ENCODE measurements at regions not wholly inside any gene's neighbourhood (a gene's known extent, or its start where the extent isn't known, plus 50 kb on each side); places are given as distances from the start of the nearest gene placed in this dataset.

DNA sequence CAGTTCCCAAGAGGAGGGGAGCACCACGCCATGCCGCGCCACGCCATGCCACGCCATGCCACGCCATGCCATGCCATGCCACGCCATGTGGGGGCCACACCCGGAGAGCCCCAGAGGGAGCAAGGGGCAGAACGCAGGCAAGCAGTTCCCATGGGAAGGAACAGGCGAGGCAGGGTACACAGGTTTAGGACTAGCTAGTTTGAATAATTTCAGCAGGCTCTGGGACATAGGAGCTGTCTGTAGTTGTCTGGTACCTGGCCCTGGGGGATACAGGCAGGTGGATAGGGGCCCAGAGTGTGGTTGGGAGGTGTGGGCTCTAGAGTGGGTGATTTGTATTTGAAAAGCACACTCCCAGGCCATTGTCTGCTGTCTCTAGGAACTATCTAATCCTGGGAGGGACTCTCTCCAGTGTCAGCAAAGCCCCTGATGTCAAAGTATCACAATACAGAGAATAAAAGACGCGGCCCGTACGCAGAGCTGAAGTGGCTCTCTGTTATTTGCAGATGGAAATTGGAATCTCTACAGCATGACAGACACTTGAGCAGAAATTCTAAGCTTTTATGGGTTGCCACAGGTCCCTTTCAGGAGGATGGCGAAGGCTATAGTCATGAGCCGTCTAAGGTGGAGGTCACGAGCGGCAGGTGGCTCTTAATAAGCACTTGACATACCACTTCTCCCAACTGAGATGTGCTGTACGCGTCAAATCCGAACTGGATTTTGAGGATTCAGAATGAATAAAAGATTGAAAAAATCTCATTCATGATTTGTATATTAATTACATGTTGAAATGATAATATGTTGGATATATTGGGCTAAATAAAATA, 220.8 kb upstream of the TNRC6C start:
- DNase-seq: no peak

DNA sequence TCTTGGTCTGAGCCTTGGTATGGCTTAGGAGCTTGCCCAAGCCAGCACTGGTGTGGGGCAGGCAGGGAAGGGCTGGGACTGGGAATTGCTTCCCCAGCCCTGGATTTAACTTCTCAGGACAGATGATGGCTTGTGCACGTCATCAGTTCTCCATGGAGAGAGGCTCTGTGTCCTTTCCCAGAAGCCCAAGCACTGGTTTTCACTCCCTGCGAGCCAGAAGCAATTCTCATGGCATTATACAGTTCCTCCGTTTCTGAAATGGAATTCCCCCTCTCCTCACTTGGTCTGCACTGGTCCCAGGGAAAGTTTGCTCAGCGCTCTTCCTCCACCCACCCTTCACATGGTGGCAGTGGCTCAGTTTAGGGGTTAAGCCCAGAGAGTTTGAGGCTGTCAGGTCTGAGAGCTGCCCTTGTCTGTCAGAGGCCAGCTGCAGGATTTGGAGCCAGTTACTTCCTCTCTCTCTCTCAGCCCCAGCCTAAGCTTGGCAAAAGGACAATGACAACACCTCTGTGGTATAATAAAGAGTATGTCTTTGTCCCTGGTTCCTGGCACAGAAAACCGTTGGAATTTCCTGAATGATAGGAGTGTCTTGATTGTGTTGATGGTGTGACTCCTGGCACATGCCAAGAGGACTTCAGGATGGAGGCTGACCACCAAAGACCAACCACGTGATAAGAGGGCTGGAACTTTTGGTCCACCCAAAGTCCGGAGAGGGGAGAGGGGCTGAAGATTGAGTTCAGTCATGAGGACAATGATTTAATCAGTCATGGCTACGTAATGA, 219.6 kb upstream of the TNRC6C start:
- no peak for DNase-seq

DNA sequence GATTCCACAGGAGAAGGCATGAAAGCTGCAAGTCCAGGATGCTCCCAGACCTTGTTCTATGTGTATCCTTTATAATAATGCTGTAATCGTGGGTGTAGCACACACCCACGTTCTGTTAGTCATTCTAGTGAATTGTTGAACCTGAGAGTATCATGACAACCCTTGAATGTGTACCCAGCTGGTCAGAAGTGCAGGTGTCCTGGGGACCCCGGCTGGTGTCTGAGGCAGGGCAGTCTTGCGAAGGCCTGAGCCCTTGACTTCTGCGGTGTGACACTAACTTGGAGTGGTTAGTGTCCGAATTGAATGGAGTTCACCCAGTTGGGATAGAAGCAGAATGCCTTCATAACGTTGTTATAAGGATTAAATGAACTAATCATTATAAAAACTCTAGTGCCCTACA, 218.0 kb upstream of the TNRC6C start:
- no peak for DNase-seq

DNA sequence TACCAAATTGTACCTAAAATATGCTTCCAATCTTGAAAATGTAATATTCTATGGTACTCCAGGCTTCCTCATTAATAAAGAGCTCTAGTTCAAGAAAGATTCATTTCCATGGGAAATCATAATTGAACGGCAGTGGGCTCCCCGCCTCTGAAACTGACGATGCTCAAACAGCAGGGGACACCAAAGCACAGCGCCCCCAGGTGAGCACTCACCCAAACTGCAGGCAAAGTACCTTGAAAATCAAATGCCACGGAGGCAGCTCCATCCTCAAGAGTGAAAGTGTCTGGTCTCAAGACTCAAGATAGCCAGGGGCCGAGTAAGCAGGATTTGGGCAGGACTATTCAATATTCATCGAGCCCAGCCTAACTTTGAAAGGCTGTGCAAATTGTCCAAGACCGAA, 217.4 kb upstream of the TNRC6C start:
- no peak for DNase-seq

DNA sequence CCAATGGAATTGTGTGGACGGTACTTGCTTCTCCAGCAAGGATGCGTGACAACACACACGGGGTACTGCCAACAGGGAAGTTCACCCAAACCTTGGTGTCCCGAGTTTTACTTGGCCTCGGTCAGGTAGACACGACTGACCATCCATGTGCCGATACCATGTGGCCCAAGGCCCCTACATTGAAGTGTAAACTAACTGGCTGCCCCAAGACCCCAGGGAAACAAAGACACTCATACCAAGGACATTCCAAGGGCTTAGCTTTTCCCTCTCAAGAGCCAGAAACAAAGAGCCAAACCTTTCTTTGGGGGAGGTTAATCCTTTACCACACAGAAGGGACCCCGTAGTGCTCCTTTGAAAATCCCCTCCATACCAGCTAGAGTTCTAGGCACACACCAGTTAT, 215.9 kb upstream of the TNRC6C start:
- no peak for DNase-seq

DNA sequence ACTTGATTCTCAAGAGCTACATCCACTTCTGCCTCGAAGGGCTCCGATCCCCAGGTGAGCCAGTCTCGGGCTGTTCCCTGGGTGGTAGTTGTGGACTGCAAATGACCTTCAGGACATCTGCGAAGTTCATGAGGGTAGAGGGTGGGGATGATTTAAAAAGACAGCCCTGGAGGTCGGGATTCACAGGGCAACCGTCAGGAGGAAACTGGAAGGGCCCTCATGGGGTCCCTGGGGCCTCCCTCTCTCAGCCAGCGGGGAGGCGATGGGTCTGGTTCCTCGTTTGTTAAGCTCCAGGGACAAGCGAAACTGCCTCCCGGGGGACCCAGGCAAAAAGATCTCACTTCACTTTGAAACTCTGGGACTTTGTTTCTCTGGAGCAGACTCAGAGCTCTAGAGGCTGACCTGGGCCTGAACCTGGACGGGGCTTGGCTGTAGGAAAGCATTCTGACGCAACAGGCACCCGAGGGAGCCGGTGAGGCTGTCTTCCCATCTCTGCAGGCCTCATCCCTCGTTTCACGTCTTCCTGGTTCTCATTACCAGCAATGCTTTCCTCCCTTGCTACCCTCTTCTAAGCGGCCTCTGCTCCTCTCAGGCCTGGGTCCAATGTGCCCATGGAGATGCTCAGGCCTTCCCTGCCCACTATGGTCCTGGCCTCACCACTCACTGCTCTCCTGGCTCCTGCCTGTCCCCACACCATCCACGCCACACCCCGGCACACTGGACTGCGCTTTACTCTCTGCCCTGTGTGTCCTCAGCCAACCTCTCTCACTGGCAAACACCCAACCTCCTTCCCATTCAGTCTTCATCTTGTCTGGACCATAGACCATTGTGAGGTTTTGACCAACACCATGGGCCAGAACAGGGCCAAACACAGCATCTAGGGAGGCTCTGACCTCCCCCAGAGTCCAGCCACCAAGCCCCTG, 214.2 kb upstream of the TNRC6C start:
- no peak for DNase-seq

DNA sequence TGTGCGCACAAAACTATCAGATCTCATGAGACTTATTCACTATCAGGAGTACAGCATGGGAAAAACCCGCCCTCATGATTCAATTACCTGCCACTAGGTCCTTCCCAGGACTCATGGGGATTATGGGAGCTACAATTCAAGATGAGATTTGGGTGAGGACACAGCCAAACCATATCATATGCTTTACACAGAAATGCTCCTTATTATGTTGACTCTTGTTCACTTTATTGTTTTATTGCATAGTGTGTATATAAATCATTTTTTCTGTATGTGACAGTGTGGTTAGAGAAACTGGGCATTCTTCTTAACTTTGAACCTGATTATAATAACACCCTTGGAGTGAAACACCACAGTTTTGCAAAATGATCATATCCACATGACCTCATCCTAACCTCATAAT, 212.8 kb upstream of the TNRC6C start:
- no peak for DNase-seq

DNA sequence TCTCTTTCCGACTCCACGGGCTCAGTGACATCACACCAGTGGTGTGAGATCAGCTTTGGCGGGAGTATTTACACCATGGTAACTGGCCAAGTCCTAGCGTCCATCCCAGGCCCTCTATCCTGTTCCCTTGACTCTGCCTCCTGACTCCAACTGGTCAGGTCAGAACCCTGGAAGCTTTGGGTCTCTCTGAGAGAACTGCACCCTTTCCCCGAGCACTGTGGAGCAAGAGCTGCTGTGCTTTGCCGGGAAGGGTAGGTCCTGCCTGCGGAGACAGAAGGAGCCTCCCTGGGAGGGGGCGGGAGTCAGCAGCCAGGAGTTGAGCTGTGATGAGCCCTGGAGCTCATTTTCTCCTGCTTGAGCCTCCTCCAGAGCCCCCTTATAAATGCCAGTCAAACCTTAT, 212.1 kb upstream of the TNRC6C start:
- no peak for DNase-seq

DNA sequence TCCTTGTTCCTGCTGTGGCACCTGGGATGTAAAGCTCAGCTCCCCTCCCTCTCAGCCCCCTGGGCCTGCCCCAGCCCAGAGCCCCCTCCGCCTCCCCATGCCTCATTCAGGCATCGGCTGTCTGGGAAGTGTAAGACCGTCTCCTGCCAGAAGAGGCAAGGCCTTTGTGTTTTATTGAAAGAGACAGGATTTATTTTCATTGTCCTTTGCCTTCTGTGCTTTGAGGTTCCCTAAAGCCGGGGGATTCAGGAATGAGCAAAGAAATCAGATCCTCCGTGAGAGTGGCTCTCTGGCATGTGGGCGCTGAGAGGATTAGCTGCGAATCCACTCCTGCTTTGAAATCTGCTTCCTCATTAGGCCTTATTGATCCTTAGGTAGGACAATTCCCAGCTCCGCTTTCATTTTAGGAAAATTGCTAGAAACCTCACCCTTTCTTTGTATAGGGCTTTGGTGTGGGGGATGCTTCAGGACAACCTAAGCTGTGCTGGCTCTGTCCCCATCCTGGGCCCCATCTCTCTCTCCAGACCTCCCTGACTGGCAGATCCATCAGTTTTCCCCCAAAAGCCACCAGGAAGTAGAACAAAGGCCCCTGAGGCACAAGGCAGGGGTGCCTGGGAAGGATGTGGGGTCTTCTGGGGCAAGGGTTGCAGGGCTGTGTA, 211.5 kb upstream of the TNRC6C start:
- no peak for DNase-seq

DNA sequence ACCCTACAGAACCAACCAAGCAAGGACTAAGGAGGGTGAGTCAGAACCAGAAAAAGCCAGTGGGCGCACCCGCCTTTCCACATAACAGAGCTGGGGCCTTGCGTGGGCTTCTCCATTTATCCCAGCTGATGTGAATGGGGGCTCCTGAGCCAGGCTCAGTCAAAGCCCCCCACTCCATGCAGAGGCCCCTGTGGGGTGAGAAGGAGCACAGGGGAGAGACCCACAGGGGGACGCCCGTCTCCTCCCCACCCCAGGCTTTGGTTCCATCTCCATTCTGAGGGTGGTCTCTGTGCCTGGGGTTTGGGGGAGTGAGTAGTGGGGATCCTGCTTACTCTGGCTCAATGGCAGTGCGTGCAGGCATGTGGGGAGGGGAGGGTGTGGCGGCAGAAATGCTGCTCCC, 210.1 kb upstream of the TNRC6C start:
- DNase-seq: no peak

DNA sequence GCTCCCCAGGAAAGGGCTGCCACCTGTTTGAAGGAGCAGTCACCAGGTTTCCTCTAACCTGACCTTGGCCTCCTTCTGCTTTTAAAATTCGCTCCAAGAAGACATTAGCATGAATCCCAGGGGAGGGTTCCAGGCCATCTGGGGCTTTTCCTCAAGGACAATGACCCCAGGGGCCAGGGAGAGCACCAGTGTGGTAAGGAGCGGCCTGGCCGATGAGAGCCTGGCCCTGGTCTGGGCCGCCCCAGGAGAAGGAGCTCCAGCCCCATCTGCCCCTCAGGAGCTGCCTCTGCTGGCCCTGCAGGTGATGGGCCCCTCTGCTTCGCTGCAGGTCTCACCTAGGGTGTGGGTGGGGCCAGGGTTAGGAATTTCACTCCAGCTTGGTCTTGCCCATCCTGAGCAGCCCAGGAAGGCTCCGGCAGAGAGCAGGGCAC, 209.2 kb upstream of the TNRC6C start:
- DNase-seq: no peak

DNA sequence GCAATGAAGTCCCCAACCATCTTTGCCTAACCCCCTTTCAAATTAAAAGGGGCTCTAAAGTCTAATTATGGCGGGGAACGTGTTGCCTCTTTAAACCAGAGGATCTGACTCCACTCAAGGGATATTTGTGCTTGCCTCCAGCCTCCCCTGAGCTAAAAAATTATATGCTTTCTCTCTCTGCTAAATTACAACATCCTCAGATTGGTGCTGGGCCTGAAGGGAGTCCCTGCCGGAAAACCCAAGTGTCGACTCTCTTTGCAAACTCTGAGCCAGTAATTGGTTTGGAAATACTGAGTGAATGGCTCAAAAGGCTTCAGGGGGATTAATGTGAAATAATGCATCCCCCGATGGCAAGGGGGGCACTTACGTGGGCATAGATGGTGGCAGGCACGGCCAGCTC, 208.5 kb upstream of the TNRC6C start:
- DNase-seq: no peak

DNA sequence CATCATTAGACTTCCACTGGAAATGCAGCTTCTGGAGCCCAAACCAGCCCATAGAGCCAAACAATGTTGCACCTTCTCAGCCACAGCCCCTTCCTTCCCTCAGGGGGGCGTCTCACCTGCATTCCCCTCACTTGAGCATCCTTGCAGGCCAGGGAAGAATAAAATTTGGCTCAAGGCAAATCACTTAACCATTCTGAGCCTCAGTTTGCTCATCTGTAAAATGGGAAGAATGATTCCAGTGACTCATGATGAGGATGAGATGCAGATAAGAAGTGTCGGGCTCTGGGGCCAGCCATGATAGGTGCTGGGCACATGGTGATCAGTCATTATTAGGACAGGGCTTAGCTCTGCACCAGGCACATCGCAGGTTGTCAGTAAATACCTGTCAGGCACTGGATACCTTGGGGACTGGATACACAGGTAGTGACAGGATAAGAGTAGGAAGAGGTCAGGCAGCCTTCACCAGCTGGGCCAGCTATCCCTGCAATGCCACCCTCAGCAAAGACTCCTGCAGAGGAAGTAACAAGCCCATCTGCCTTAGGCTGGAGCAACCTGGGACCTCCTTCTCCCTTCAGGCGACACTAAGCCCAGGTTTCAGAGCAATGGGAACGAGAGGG, 208.0 kb upstream of the TNRC6C start:
- DNase-seq: no peak

DNA sequence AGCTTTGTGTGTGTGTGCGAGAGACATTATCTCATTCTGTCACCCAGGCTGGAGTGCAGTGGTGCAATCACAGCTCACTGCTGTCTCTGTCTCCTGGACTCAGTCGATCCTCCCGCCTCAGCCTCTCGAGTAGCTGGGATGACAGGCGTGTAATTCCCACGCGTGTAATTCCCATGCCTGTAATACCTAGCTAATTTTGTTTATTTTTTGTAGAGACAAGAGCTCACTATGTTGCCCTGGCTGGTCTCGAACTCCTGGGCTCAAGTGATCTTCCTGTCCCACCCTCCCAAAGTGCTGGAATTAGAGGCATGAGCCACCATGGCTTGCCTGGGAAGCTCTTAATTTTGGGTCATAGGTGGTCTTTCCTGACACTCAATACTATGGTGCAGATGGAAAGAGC, 205.3 kb upstream of the TNRC6C start:
- no peak for DNase-seq

DNA sequence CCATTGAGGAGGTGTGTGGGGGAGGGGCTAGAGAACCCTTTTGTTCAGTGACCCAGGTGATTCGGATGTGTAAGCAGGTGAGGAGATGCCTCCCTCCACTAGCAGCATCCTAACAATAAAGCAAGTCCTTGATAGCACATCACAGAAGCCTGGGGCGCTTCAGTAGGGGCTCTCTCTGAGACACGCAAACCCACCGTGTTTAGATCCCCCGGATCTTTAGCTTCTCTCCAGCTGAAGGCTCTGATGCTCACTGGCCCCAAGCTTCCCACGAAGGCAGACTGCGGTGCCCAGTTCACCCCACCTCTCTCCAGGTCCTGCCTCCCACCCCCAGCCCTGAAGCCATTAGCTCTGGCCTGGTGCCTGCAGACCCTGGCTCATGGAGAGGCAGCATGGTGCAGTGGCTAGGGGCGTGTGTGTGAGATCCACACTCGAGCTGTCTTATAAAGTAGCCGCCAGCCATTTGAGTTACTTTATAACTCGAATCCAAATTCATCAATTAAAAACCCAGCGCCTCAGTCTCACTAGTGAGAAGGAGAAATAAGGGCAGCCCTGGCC, 204.7 kb upstream of the TNRC6C start:
- DNase-seq: no peak

DNA sequence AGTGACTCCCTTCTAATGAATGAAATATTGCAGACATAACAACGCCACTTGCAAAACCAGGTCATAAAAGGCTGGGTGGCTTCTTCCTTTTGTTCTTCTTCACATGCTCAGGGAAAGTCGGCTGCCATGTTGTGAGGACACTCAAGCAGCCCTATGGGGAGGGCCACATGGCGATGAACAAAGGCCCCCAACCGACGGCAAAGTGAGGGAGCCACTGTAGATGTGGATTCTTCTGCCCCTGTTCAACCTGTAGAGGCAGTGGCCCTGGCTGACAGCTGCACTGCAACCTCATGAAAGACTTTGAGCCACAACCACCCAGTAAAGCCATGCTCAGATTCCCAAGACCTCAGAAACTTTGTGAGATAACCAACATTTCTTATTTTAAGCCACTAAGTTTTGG, 203.5 kb upstream of the TNRC6C start:
- DNase-seq: no peak

DNA sequence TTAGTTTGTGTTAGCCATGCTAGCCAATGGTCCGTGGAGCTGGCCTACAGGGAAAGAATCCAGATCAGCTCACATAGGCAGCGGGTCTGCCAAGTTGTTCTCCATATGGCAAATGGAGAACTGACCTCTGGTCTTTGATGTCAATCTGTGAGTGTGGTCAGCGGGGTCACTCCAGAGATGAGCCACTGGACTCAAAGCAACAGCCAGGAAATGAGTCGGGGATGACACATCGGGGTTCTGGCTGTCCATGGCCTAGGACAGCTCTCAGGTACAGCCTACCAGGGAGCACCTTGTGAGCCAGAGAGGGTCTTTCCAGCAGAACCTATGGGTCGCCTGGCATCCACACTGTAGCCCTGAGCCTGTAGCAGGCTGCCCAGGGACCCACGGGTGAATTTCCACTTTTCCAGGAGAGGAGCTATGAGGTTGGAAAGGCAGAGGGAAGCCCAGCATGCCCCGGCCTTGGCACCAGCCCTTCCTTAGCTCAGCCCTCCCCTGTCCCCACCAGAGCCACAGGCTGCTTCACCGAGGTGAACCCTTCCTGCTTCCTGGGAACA, 203.0 kb upstream of the TNRC6C start:
- no peak for DNase-seq

DNA sequence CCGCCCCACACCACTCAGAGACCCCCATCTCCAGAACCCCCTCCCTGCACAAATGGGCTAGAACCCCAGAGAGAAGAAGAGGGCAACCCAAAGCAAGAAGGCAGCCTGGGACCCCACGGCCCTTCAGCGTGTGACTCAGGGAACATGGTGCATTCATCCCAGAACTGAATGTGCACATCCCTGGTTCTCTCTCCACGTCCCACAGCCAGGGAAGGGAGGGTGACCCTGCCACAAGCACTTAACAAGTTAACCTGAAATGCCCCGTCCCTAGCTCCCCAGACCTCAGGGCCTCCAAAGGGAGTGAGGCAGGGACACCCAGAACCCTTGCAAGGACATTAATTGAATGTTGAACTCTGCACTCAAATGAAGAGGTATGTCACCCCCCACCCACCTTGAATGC, 202.5 kb upstream of the TNRC6C start:
- no peak for DNase-seq

DNA sequence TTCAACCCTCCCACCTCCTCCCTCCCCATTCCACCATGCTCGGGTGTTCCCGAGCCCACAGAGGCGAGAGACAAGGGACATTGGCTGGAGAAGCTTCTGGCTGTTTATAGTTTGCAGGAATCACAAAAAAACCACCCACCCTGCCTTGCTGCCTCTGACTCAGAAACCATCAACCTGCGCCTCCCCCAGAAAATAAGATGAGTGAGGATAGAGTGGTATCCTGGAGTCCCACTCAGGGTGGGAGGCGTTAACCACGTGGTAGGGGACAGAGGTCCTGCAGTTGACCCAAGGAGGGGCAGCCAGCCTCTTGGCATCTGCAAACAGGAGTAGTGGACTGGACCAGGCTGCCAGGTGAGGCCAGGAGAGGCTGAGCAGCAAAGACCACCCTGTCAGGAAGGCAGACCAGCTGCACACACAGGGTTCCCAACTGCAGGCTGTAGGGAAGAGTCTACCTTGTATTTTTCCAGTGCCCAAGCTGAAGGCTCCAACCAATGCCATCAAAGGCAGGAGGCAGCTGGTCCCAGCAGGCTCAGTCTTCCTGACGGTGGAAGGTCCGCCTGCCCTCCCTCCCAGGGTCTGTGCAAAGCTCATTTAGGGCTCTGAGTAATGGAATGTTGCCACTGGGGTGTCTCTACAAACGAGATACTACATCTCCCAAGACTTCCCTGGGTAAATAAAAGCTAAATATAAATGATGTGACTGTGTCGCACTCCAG, 201.5 kb upstream of the TNRC6C start:
- no peak for DNase-seq

DNA sequence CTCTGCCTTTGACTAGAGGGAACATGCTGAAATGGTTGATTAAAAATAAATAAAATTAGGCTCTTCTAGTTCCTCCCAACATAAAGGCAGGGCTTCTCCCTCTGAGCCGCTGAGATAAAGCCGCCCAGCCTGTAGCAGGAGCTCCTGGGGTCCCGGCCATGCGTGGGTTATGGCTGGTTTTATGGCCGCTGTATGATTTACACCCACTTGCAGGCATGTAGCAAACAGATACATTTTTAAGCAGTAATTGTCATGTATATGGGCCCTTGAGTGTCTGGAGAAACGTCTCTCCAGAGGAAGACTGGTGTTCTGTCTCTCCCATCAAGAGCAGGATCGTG, 201.0 kb upstream of the TNRC6C start:
- no peak for DNase-seq

DNA sequence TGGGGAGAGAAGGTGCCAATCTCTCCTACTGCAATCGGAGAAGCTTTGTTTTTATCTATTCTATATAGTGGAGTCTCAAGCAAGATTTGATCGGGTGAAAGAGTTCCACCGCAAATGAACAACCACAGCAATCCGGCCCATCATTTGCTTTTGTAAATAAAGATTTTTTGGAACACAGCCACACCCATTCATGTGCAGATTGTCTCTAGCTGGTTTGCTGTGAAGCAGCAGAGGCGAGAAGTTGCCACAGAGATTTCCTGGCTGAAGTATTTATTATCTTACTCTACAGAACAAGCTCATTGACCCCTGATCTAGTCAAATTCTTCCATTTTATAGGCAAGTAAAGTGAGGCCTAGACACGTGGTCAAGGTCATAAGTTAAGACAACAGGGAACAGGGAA, 195.5 kb upstream of the TNRC6C start:
- no peak for DNase-seq

Measured in fibroblast of skin of right quadriceps (primary cell).